Right lobe of liver (tissue), 4 donors: ENCODE measurements at regions not wholly inside any gene's neighbourhood (a gene's known extent, or its start where the extent isn't known, plus 50 kb on each side); places are given as distances from the start of the nearest gene placed in this dataset.

Source experiments
- CTCF ChIP-seq, 4 donors: fragments of 200-600 bp in 3 of 4; fragments of 450-650 bp in 1 of 4; IDR thresholded peaks; one replicate each; pipeline versions ENCODE4 v1.5.1 to v1.8.0; 2016 to 2022; ENCODE audit warnings: antibody characterized with exemption in 4 of 4, mild to moderate bottlenecking in 2 of 4
- POLR2A ChIP-seq: fragments of 450-650 bp; IDR thresholded peaks from one replicate; pipeline ENCODE4 v1.6.1; 2017; ENCODE audit warnings: antibody characterized with exemption, mild to moderate bottlenecking
- donor health status: DM: no; HTN: no; CAD: no.
- donor health status: DM: no; HTN: no; CAD: no.
- donor health status: DM: no; HTN: yes; CAD: no.

GRCh38 chr2:42978887-42979415 lies 186.6 kb upstream of the HAAO start:
- TF ChIP-seq CTCF (IDR thresholded peaks at IDR 0.05) (no peak), POLR2A (no peak)
